ENCODE measurements at regions not wholly inside any gene's neighbourhood (a gene's known extent, or its start where the extent isn't known, plus 50 kb on each side); places are given as distances from the start of the nearest gene placed in this dataset.

GRCh38 chr20:11844691-11845090, 73.0 kb upstream of the BTBD3 start:
- Histone ChIP-seq H4K20me1 (ENCODE audit: insufficient read depth, low read length) (no peaks in the 10 kb centered on the region), H3K36me3 (replicated peaks in 1 of 2; ENCODE audit: control insufficient read depth in 1 of 2, insufficient read depth in 2 of 2, low read length in 2 of 2) (no peaks in the 10 kb centered on the region), H3K9me3 (ENCODE audit: low read length) (no peaks in the 10 kb centered on the region), H3K4me2 (ENCODE audit: low read depth, low read length) (no peak overlapping the region), H3K9ac (ENCODE audit: insufficient read depth, low read depth, low read length) (no peak overlapping the region), H3K4me3 (replicated peaks in 1 of 3; ENCODE audit: insufficient read depth in 1 of 3, low read depth in 2 of 3, low read length in 3 of 3) (no peak overlapping the region), H3K27me3 (ENCODE audit: control insufficient read depth in 1 of 2, insufficient read depth in 2 of 2, low read length in 2 of 2) (no peaks in the 10 kb centered on the region), H3K4me1 (ENCODE audit: insufficient read depth, low read length) (no peaks in the 10 kb centered on the region), H3K27ac (ENCODE audit: extremely low read length, insufficient read depth, low read length) (no peak overlapping the region), H2AFZ (ENCODE audit: low read length) (no peak overlapping the region), H3K79me2 (ENCODE audit: insufficient read depth, low read length) (no peaks in the 10 kb centered on the region)
- ChIA-PET POLR2A (no interaction called here), CTCF (ENCODE audit: low intra/inter-chr PET ratio, low total read pairs) (no interaction called here)
- no TSS peak for BruUV-seq (replicated peaks)
- TF ChIP-seq DNMT1 (CRISPR knock-in tag; IDR thresholded peaks at IDR 0.05) (no peak), ZNF263 (CRISPR knock-in tag; IDR thresholded peaks at IDR 0.05) (0 out of 2 replicates have a peak, but pooled peaks have one; percentile 25)
- in situ Hi-C loops (cut with HindIII; ENCODE audit: extremely low pct_ligation_motif_present, low pct_unique_long_range_greater_than_20kb) (no loop called here), intact Hi-C loops (cut with micrococcal nuclease; ENCODE audit: unreplicated experiment) (no loop called here)
- DNase-seq (ENCODE audit: low spot score) (no peak), ATAC-seq (no peak), FAIRE-seq (no peak)

GRCh38 chr20:11845340-11845739, 72.4 kb upstream of the BTBD3 start:
- no peaks in the 10 kb centered on the region for H3K4me1 ChIP-seq (ENCODE audit: insufficient read depth, low read length)
- no peaks in the 10 kb centered on the region for H3K36me3 ChIP-seq (replicated peaks in 1 of 2; ENCODE audit: control insufficient read depth in 1 of 2, insufficient read depth in 2 of 2, low read length in 2 of 2)
- in situ Hi-C loops (cut with HindIII; ENCODE audit: extremely low pct_ligation_motif_present, low pct_unique_long_range_greater_than_20kb) (no loop called here), intact Hi-C loops (cut with micrococcal nuclease; ENCODE audit: unreplicated experiment) (no loop called here)
- H3K27ac ChIP-seq (ENCODE audit: extremely low read length, insufficient read depth, low read length) = no peak overlapping the region
- FAIRE-seq = no peak
- no peaks in the 10 kb centered on the region for H3K27me3 ChIP-seq (ENCODE audit: control insufficient read depth in 1 of 2, insufficient read depth in 2 of 2, low read length in 2 of 2)
- no peak overlapping the region for H2AFZ ChIP-seq (ENCODE audit: low read length)
- no TSS peak for BruUV-seq (replicated peaks)
- H3K4me3 ChIP-seq (replicated peaks in 1 of 3; ENCODE audit: insufficient read depth in 1 of 3, low read depth in 2 of 3, low read length in 3 of 3) = no peak overlapping the region
- CTCF ChIA-PET (ENCODE audit: low intra/inter-chr PET ratio, low total read pairs) = no interaction called here
- 3% methylated on average over 3 of the region's 3 CpGs for WGBS (ENCODE audit: low lambda C conversion rate)
- H3K4me2 ChIP-seq (ENCODE audit: low read depth, low read length) = no peak overlapping the region
- H3K9ac ChIP-seq (ENCODE audit: insufficient read depth, low read depth, low read length) = no peak overlapping the region
- no peak for DNase-seq (ENCODE audit: low spot score)
- no peaks in the 10 kb centered on the region for H3K79me2 ChIP-seq (ENCODE audit: insufficient read depth, low read length)
- H3K9me3 ChIP-seq (ENCODE audit: low read length) = no peaks in the 10 kb centered on the region
- POLR2A ChIA-PET = no interaction called here
- H4K20me1 ChIP-seq (ENCODE audit: insufficient read depth, low read length) = no peaks in the 10 kb centered on the region
- no peak for ATAC-seq
- TF ChIP-seq SP4 (CRISPR knock-in tag; IDR thresholded peaks at IDR 0.05) = no peak
- no peak for TF ChIP-seq GPBP1L1 (CRISPR knock-in tag; IDR thresholded peaks at IDR 0.05)
- TF ChIP-seq ASH2L (IDR thresholded peaks at IDR 0.05; ENCODE audit: insufficient read length, low read depth, low read length) = no peak
- no peak for TF ChIP-seq PRMT3 (CRISPR knock-in tag; IDR thresholded peaks at IDR 0.05; ENCODE audit: borderline replicate concordance, low read depth)
- TF ChIP-seq ZBED4 (CRISPR knock-in tag; IDR thresholded peaks at IDR 0.05; ENCODE audit: borderline replicate concordance) = no peak
- no peak for TF ChIP-seq CCDC6 (CRISPR knock-in tag; IDR thresholded peaks at IDR 0.05)
- no peak for TF ChIP-seq ZNF10 (CRISPR knock-in tag; IDR thresholded peaks at IDR 0.05; ENCODE audit: borderline replicate concordance, low read depth)
- no peak for TF ChIP-seq ZNF790 (CRISPR knock-in tag; IDR thresholded peaks at IDR 0.05; ENCODE audit: borderline replicate concordance)
- TF ChIP-seq DZIP1 (CRISPR knock-in tag; IDR thresholded peaks at IDR 0.05) = no peak
- TF ChIP-seq GTF3A (CRISPR knock-in tag; conservative IDR thresholded peaks at IDR 0.05) = no peak
